GM10266 (cell line): ENCODE measurements at regions not wholly inside any gene's neighbourhood (a gene's known extent, or its start where the extent isn't known, plus 50 kb on each side); places are given as distances from the start of the nearest gene placed in this dataset.
"Not testable (repeated sequence)": the region's sequence is repeated elsewhere in the genome, so short reads cannot be mapped to it uniquely, and the experiment has no call there.

Experiments
- DNase-seq: peaks from one replicate; pipeline ENCODE4 v3.0.0; 2012; ENCODE audit errors: extremely low spot score
- CTCF ChIP-seq: IDR thresholded peaks from 2 replicates; pipeline ENCODE4 v1.5.1; 2012; ENCODE audit warnings: mild to moderate bottlenecking, low read depth; ENCODE audit not compliant: control insufficient read depth, insufficient read depth; ENCODE audit errors: missing control alignments

GRCh38 chr7:79515358-79515757 lies 61.9 kb upstream of the MAGI2 start:
- no peak for TF ChIP-seq CTCF

GRCh38 chr7:79513261-79513660 lies 59.8 kb upstream of the MAGI2 start:
- no peak for DNase-seq
- TF ChIP-seq CTCF = no peak

More at GRCh38 chr7:79515358-79515757, 61.9 kb upstream of the MAGI2 start:
- no peak for DNase-seq

GRCh38 chr7:79512261-79512660 lies 58.8 kb upstream of the MAGI2 start:
- DNase-seq = no peak
- TF ChIP-seq CTCF = no peak

GRCh38 chr7:79511056-79511455 lies 57.6 kb upstream of the MAGI2 start:
- not testable (repeated sequence) for DNase-seq

- TF ChIP-seq CTCF = no peak
- no peak for DNase-seq
Observed at GRCh38 chr7:79507131-79507530, 53.7 kb upstream of the MAGI2 start.

GRCh38 chr7:79506481-79506880 lies 53.0 kb upstream of the MAGI2 start:
- DNase-seq = no peak
- TF ChIP-seq CTCF = no peak

GRCh38 chr7:79504607-79505389 lies 51.3 kb upstream of the MAGI2 start:
- no peak for TF ChIP-seq CTCF
- DNase-seq = no peak
